Right atrium auricular region (tissue), 2 donors: ENCODE measurements at regions not wholly inside any gene's neighbourhood (a gene's known extent, or its start where the extent isn't known, plus 50 kb on each side); places are given as distances from the start of the nearest gene placed in this dataset.

Experiments
- DNase-seq: peaks from one replicate; pipeline ENCODE4 v3.0.0-alpha.2; 2019; ENCODE audit warnings: low spot score
- H3K27ac ChIP-seq, 2 donors: fragments of 200-600 bp; sonication (generic); 1 replicate in 1 of 2; 2 replicates in 1 of 2; pipeline ENCODE4 v1.5.1; 2016 to 2019
- H3K27me3 ChIP-seq, 2 donors: fragments of 200-600 bp; sonication (generic); one replicate each; pipeline versions ENCODE4 v1.5.1 to v1.6.0; 2017 to 2019
- H3K36me3 ChIP-seq: fragments of 200-600 bp; sonication (generic); one replicate; pipeline ENCODE4 v1.5.1; 2016
- H3K4me1 ChIP-seq, 2 donors: fragments of 200-600 bp; sonication (generic); one replicate each; pipeline versions ENCODE4 v1.5.1 to v1.6.0; 2017 to 2019
- H3K4me3 ChIP-seq, 2 donors: fragments of 200-600 bp; sonication (generic); 1 replicate in 1 of 2; 2 replicates in 1 of 2; pipeline ENCODE4 v1.5.1; 2017 to 2019; ENCODE audit warnings: mild to moderate bottlenecking in 1 of 2, moderate library complexity in 1 of 2
- H3K9me3 ChIP-seq, 2 donors: fragments of 200-600 bp; sonication (generic); one replicate each; pipeline ENCODE4 v1.5.1; 2019
- TF ChIP-seq, protein P1 (sequence below), 2 donors: fragments of 200-600 bp; sonication (generic); IDR thresholded peaks; one replicate each; pipeline ENCODE4 v1.5.1; 2019; ENCODE audit warnings: antibody characterized with exemption in 2 of 2

DNA sequence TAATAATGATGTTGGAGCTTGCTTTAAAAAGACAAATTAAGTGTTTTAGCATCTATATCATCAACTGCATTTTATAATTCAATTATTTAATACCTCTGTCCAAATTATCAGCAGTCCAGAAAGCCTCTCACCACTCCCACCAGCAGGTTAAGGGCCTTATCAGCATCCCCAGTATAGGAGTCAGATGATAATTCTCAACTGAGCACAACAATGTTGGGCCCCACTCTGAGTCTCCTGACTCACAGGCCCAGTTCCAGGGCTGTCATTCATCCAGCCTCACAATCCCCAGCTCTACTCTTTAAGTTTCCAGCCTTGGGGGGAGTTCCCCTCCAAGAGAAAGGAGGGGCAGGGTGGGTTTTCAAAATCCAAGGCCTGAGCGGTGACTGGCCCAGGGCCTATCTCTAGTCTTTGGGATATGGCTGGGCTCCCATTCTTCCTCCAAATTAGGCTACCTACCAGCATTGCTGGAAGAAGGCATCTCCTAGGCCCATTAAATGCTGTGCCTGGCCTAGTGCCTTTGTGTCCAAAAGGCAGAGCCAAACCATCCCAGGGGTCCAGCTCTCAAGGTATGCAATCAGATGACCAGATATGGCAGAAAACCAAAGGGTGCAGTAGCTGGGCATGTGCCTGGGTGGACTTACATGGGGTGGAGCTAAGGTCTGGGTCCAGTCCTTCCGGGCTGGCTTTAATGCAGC, 134.1 kb downstream of the GLUL start:
- no peaks in the 10 kb centered on the region for H3K27me3 ChIP-seq
- peaks cover 0 to 27% of the 10 kb centered on the region in 2 donors for H3K4me1 ChIP-seq
- no peaks in the 10 kb centered on the region for H3K9me3 ChIP-seq
- DNase-seq = no peak
- H3K4me3 ChIP-seq = no peak overlapping the region
- TF ChIP-seq, protein P1, sequence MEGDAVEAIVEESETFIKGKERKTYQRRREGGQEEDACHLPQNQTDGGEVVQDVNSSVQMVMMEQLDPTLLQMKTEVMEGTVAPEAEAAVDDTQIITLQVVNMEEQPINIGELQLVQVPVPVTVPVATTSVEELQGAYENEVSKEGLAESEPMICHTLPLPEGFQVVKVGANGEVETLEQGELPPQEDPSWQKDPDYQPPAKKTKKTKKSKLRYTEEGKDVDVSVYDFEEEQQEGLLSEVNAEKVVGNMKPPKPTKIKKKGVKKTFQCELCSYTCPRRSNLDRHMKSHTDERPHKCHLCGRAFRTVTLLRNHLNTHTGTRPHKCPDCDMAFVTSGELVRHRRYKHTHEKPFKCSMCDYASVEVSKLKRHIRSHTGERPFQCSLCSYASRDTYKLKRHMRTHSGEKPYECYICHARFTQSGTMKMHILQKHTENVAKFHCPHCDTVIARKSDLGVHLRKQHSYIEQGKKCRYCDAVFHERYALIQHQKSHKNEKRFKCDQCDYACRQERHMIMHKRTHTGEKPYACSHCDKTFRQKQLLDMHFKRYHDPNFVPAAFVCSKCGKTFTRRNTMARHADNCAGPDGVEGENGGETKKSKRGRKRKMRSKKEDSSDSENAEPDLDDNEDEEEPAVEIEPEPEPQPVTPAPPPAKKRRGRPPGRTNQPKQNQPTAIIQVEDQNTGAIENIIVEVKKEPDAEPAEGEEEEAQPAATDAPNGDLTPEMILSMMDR (IDR thresholded peaks at IDR 0.05) = no peak
- H3K36me3 ChIP-seq = no peaks in the 10 kb centered on the region
- peak overlapping the region; percentile 68 to 72 for H3K27ac ChIP-seq

DNA sequence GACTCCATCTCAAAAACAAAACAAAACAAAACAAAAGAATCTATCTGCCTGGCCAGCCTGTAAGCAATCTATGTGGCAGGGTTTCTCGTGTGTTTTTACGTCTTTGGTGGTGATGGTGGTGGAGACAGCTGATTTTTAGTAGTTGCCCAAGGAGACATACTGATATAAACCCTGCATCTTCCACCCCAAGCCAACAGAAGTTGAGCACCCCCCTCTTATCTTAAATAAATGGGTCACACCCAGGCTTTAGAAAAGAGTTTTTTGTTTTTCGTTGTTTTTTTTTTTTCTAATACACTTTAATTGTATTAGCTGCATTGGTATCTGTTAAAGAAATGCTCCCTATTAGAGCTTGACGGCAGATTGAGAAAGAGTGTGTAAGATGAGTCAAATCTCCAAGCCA, 134.7 kb downstream of the GLUL start:
- Histone ChIP-seq H3K9me3 (no peaks in the 10 kb centered on the region), H3K36me3 (no peaks in the 10 kb centered on the region), H3K27ac (peak overlapping the region in 1 of 2 donors; percentile 72), H3K27me3 (no peaks in the 10 kb centered on the region), H3K4me3 (no peak overlapping the region), H3K4me1 (peaks cover 0 to 21% of the 10 kb centered on the region in 2 donors)
- DNase-seq = no peak
- TF ChIP-seq, protein P1 (IDR thresholded peaks at IDR 0.05) = no peak

DNA sequence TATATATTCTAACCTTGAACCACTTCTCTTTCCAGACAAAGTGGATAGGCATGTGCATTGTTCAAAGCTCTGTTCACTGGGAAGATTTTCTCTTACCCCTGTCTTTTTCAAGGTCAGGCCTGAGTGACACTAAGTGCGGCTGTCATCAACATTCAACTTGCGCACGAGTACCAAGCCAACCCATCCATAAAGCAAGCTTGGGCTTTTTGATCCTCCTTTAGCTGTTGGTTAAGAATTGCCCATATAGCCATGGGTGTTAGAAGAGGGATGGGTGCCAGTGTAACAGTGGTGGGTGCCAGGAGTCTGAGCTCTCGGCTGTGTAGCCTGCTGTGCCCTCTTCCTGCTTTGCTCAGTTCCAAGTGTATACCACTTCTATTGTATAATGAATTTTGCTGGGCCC, 136.1 kb downstream of the GLUL start:
- H3K4me1 ChIP-seq = peaks cover 0 to 21% of the 10 kb centered on the region in 2 donors
- no peak overlapping the region for H3K4me3 ChIP-seq
- H3K27ac ChIP-seq = peak overlapping the region; percentile 57 to 58
- H3K9me3 ChIP-seq = no peaks in the 10 kb centered on the region
- no peaks in the 10 kb centered on the region for H3K36me3 ChIP-seq
- DNase-seq = no peak
- TF ChIP-seq, protein P1 (IDR thresholded peaks at IDR 0.05) = no peak
- H3K27me3 ChIP-seq = no peaks in the 10 kb centered on the region

DNA sequence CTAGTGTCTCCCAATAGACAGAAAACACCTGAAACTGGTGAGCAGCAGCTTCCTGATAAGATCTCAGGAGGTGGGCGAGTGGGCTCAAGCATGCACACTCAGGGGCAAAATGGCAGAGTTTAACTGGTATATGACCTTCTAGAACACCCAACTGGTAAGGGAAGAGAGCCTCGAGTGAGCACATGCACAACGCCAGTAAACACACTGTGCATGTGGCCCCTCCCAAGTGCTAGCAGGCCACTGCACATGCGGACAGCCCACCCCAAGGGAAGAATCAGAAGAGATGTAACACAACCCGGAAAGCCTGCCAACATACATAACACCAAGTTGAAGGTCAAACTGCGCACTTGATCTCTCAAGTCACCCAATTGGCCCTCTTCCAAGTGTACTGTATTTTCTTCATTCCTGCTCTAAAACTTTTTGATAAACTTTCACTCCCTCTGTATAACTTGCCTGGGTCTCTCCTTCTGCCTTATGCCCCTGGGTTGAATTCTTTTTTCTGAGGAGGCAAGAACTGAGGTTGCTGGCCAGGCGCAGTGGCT, 138.2 kb downstream of the GLUL start:
- no peak overlapping the region for H3K4me3 ChIP-seq
- TF ChIP-seq, protein P1 (IDR thresholded peaks at IDR 0.05) = no peak
- no peaks in the 10 kb centered on the region for H3K27me3 ChIP-seq
- H3K4me1 ChIP-seq = peaks cover 0 to 6% of the 10 kb centered on the region in 2 donors
- no peaks in the 10 kb centered on the region for H3K36me3 ChIP-seq
- no peaks in the 10 kb centered on the region for H3K9me3 ChIP-seq
- no peak for DNase-seq
- no peak overlapping the region for H3K27ac ChIP-seq

DNA sequence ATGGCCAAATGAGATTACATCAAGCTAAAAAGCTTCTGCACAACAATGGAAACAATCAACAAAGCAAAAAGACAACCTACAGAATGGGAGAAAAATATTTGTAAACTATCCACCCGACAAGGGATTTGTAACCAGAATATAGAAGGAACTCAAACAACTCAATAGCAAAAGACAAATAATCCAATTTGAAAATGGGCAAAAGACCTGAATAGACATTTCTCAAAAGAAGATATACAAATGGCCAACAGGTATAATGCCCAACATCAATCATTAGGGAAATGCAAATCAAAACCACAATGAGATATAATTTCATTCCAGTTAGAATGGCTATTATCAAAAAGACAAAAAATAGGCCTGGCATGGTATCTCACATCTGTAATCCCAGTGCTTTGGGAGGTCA, 140.0 kb downstream of the GLUL start:
- Histone ChIP-seq H3K9me3 (no peaks in the 10 kb centered on the region), H3K4me3 (no peak overlapping the region), H3K27ac (no peak overlapping the region), H3K27me3 (no peaks in the 10 kb centered on the region), H3K4me1 (no peaks in the 10 kb centered on the region), H3K36me3 (no peaks in the 10 kb centered on the region)
- DNase-seq = no peak
- TF ChIP-seq, protein P1 (IDR thresholded peaks at IDR 0.05) = no peak
